Effector memory CD4-positive, alpha-beta T cell (primary cell): ENCODE measurements at regions not wholly inside any gene's neighbourhood (a gene's known extent, or its start where the extent isn't known, plus 50 kb on each side); places are given as distances from the start of the nearest gene placed in this dataset.

Experiments
- DNase-seq, 3 donors: peaks; one replicate each; pipeline ENCODE4 v3.0.0-alpha.2; 2020
- H3K27ac ChIP-seq: 2 replicates; pipeline ENCODE4 v1.7.0; 2013; ENCODE audit warnings: mild to moderate bottlenecking, low read length, moderate library complexity; ENCODE audit not compliant: insufficient read depth, poor library complexity, severe bottlenecking
- H3K27me3 ChIP-seq: replicated peaks from 2 replicates; pipeline ENCODE4 v1.7.0; 2013; ENCODE audit warnings: mild to moderate bottlenecking, low read length; ENCODE audit not compliant: insufficient read depth, control insufficient read depth, poor library complexity, severe bottlenecking
- H3K36me3 ChIP-seq: 2 replicates; pipeline ENCODE4 v1.7.0; 2013; ENCODE audit warnings: mild to moderate bottlenecking, low read length, moderate library complexity; ENCODE audit not compliant: control insufficient read depth, insufficient read depth
- H3K4me1 ChIP-seq: 2 replicates; pipeline ENCODE4 v1.7.0; 2013; ENCODE audit warnings: low read length, mild to moderate bottlenecking; ENCODE audit not compliant: control insufficient read depth, insufficient read depth, poor library complexity, severe bottlenecking
- H3K4me3 ChIP-seq: 2 replicates; pipeline ENCODE4 v1.7.0; 2013; ENCODE audit warnings: low read length, low read depth, mild to moderate bottlenecking; ENCODE audit not compliant: insufficient read depth, poor library complexity, severe bottlenecking
- H3K9me3 ChIP-seq: 2 replicates; pipeline ENCODE4 v1.7.0; 2013; ENCODE audit warnings: mild to moderate bottlenecking, low read length, moderate library complexity; ENCODE audit not compliant: control insufficient read depth

GRCh38 chr20:1825938-1826445 lies 69.2 kb upstream of the SIRPA start:
- Histone ChIP-seq H3K27me3 (no peaks in the 10 kb centered on the region), H3K36me3 (no peaks in the 10 kb centered on the region), H3K4me1 (no peaks in the 10 kb centered on the region), H3K4me3 (no peak overlapping the region), H3K27ac (no peak overlapping the region), H3K9me3 (no peaks in the 10 kb centered on the region)
- DNase-seq: no peak

GRCh38 chr20:1825507-1825906 lies 69.7 kb upstream of the SIRPA start:
- Histone ChIP-seq H3K4me1 (no peaks in the 10 kb centered on the region), H3K36me3 (no peaks in the 10 kb centered on the region), H3K9me3 (no peaks in the 10 kb centered on the region), H3K27ac (no peak overlapping the region), H3K4me3 (no peak overlapping the region), H3K27me3 (no peaks in the 10 kb centered on the region)
- no peak for DNase-seq

- Histone ChIP-seq H3K27ac (no peak overlapping the region), H3K9me3 (no peaks in the 10 kb centered on the region)
These were observed 70.4 kb upstream of the SIRPA start for GRCh38 chr20:1824834-1825233.

GRCh38 chr20:1824181-1824580 lies 71.0 kb upstream of the SIRPA start:
- no peaks in the 10 kb centered on the region for H3K36me3 ChIP-seq
- H3K27me3 ChIP-seq: peaks cover 10% of the 10 kb centered on the region
- H3K9me3 ChIP-seq: no peaks in the 10 kb centered on the region
- DNase-seq: no peak
- no peaks in the 10 kb centered on the region for H3K4me1 ChIP-seq
- H3K4me3 ChIP-seq: no peak overlapping the region
- H3K27ac ChIP-seq: no peak overlapping the region

More at GRCh38 chr20:1824834-1825233, 70.4 kb upstream of the SIRPA start:
- no peaks in the 10 kb centered on the region for H3K4me1 ChIP-seq
- DNase-seq: no peak
- no peaks in the 10 kb centered on the region for H3K36me3 ChIP-seq
- peaks cover 4% of the 10 kb centered on the region for H3K27me3 ChIP-seq
- no peak overlapping the region for H3K4me3 ChIP-seq

- Histone ChIP-seq H3K36me3 (no peaks in the 10 kb centered on the region), H3K4me1 (no peaks in the 10 kb centered on the region), H3K4me3 (no peak overlapping the region), H3K9me3 (no peaks in the 10 kb centered on the region), H3K27ac (no peak overlapping the region), H3K27me3 (peaks cover 11% of the 10 kb centered on the region)
- DNase-seq: no peak
These were observed 71.8 kb upstream of the SIRPA start for GRCh38 chr20:1823450-1823844.

GRCh38 chr20:1822564-1823449 lies 72.4 kb upstream of the SIRPA start:
- H3K4me3 ChIP-seq: no peak overlapping the region
- H3K4me1 ChIP-seq: no peaks in the 10 kb centered on the region
- H3K27me3 ChIP-seq: peaks cover 11% of the 10 kb centered on the region
- H3K36me3 ChIP-seq: no peaks in the 10 kb centered on the region
- H3K27ac ChIP-seq: no peak overlapping the region
- DNase-seq: no peak
- no peaks in the 10 kb centered on the region for H3K9me3 ChIP-seq

- Histone ChIP-seq H3K36me3 (no peaks in the 10 kb centered on the region), H3K4me1 (peaks cover 6% of the 10 kb centered on the region), H3K4me3 (no peak overlapping the region), H3K27ac (no peak overlapping the region), H3K9me3 (no peaks in the 10 kb centered on the region), H3K27me3 (peaks cover 15% of the 10 kb centered on the region)
- no peak for DNase-seq
These were observed 74.8 kb upstream of the SIRPA start for GRCh38 chr20:1820138-1821079.

GRCh38 chr20:1819311-1820137 lies 75.7 kb upstream of the SIRPA start:
- H3K36me3 ChIP-seq: no peaks in the 10 kb centered on the region
- H3K9me3 ChIP-seq: no peaks in the 10 kb centered on the region
- peaks cover 15% of the 10 kb centered on the region for H3K27me3 ChIP-seq
- no peak overlapping the region for H3K4me3 ChIP-seq
- DNase-seq: no peak
- peaks cover 6% of the 10 kb centered on the region for H3K4me1 ChIP-seq
- no peak overlapping the region for H3K27ac ChIP-seq

GRCh38 chr20:1818895-1819294 lies 76.3 kb upstream of the SIRPA start:
- peaks cover 6% of the 10 kb centered on the region for H3K4me1 ChIP-seq

More at GRCh38 chr20:1818895-1819294, 76.3 kb upstream of the SIRPA start:
- no peak overlapping the region for H3K4me3 ChIP-seq
- no peaks in the 10 kb centered on the region for H3K36me3 ChIP-seq
- H3K27ac ChIP-seq: no peak overlapping the region
- H3K27me3 ChIP-seq: peaks cover 15% of the 10 kb centered on the region
- no peak for DNase-seq
- H3K9me3 ChIP-seq: no peaks in the 10 kb centered on the region
